Naive thymus-derived CD4-positive, alpha-beta T cell (primary cell): ENCODE measurements at regions not wholly inside any gene's neighbourhood (a gene's known extent, or its start where the extent isn't known, plus 50 kb on each side); places are given as distances from the start of the nearest gene placed in this dataset.

Experiments used
- ATAC-seq: fragments of 150-1000 bp; cut with Tn5 transposase; 2 replicates; pipeline ENCODE4 v1.10.0; 2021; ENCODE audit warnings: mild to moderate bottlenecking, moderate library complexity
- CTCF ChIA-PET: fragments of 350-600 bp; sonication (Branson Sonifier 250); formaldehyde crosslinking; loops from one replicate; lab custom pipeline; 2021; ENCODE audit warnings: antibody characterized with exemption; lab: Charles Lee
- POLR2A ChIA-PET: fragments of 350-600 bp; sonication (Branson Sonifier 250); formaldehyde crosslinking; loops from one replicate; lab custom pipeline; 2021; ENCODE audit warnings: antibody characterized with exemption, inconsistent platforms; lab: Charles Lee
- DNase-seq, 9 donors: peaks; one replicate each; pipeline versions ENCODE4 v3.0.0 to v3.0.0-alpha.2; 2020 to 2022; ENCODE audit warnings: mixed read lengths in 1 of 9
- H3K27ac ChIP-seq: one replicate; pipeline ENCODE4 v1.7.0; 2013; ENCODE audit warnings: mild to moderate bottlenecking, low read depth, low read length, moderate library complexity
- H3K27me3 ChIP-seq, 2 donors: one replicate each; pipeline ENCODE4 v1.7.0; 2013; ENCODE audit warnings: low read length in 2 of 2, mild to moderate bottlenecking in 2 of 2, moderate library complexity in 2 of 2; ENCODE audit not compliant: control insufficient read depth in 2 of 2, insufficient read depth in 2 of 2
- H3K36me3 ChIP-seq, 3 experiments: 1 replicate in 2 of 3; 2 replicates in 1 of 3; pipeline ENCODE4 v1.7.0; 2013; ENCODE audit warnings: low read length in 3 of 3, mild to moderate bottlenecking in 3 of 3, moderate library complexity in 1 of 3; ENCODE audit not compliant: insufficient read depth in 3 of 3, control insufficient read depth in 2 of 3
- H3K4me1 ChIP-seq, 2 donors: one replicate each; pipeline ENCODE4 v1.7.0; 2013; ENCODE audit warnings: low read length in 2 of 2, mild to moderate bottlenecking in 2 of 2, moderate library complexity in 1 of 2; ENCODE audit not compliant: control insufficient read depth in 2 of 2, insufficient read depth in 2 of 2
- H3K4me3 ChIP-seq: 2 replicates; pipeline ENCODE4 v1.7.0; 2013; ENCODE audit warnings: mild to moderate bottlenecking, low read length
- H3K9me3 ChIP-seq, 3 experiments: 1 replicate in 2 of 3; 2 replicates in 1 of 3; pipeline ENCODE4 v1.7.0; 2013; ENCODE audit warnings: low read length in 3 of 3; ENCODE audit not compliant: control insufficient read depth in 2 of 3
- H3K27ac Mint-ChIP-seq, 9 donors: one replicate each; pipeline ENCODE4 v1.8.0; 2020 to 2022; ENCODE audit warnings: mixed read lengths in 9 of 9, mild to moderate bottlenecking in 8 of 9, moderate library complexity in 5 of 9, inconsistent platforms in 2 of 9
- H3K27me3 Mint-ChIP-seq, 5 donors: one replicate each; pipeline ENCODE4 v1.8.0; 2021 to 2022; ENCODE audit warnings: mixed read lengths in 5 of 5, mild to moderate bottlenecking in 1 of 5
- H3K36me3 Mint-ChIP-seq, 5 donors: one replicate each; pipeline ENCODE4 v1.8.0; 2020 to 2022; ENCODE audit warnings: mixed read lengths in 5 of 5, mild to moderate bottlenecking in 3 of 5, inconsistent platforms in 1 of 5
- H3K4me1 Mint-ChIP-seq, 7 donors: one replicate each; pipeline ENCODE4 v1.8.0; 2020 to 2022; ENCODE audit warnings: mixed read lengths in 7 of 7, mild to moderate bottlenecking in 3 of 7, inconsistent platforms in 1 of 7
- H3K4me3 Mint-ChIP-seq, 10 donors: one replicate each; pipeline ENCODE4 v1.8.0; 2020 to 2022; ENCODE audit warnings: mild to moderate bottlenecking in 10 of 10, mixed read lengths in 10 of 10, moderate library complexity in 6 of 10, inconsistent platforms in 2 of 10
- H3K9me3 Mint-ChIP-seq, 11 donors: one replicate each; pipeline ENCODE4 v1.8.0; 2020 to 2022; ENCODE audit warnings: mixed read lengths in 11 of 11, mild to moderate bottlenecking in 4 of 11, inconsistent platforms in 1 of 11, moderate library complexity in 1 of 11
- intact Hi-C, 2 donors: fragments of 100-400 bp; cut with micrococcal nuclease; formaldehyde crosslinking; loops; one replicate each; pipeline ENCODE4 v1.15.1; 2023

DNA sequence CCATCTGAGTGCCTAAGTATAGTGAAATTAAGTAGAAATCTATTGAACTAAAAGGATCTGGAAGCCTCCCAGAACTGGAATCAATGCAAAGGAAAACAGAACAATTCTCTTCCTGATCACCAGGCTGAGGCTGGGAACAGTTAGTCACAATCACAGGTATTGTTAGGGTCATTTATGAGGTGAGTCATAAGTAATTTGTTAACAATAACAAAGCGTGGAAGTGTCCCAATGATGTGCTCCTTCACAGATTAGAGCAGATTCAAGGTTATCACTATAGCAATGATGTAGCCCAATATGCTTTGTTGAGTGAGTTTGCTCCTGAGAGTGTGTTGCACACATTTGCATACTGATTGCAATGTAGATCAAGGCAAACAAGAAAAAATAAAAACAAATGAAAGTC lies 228.1 kb downstream of the ZNF674 start:
- intact Hi-C loops, result no loop called here
- ChIA-PET CTCF (no interaction called here), POLR2A (no interaction called here)
- H3K4me3 ChIP-seq, result no peak overlapping the region
- H3K9me3 Mint-ChIP-seq, result no peaks in the 10 kb centered on the region
- no peaks in the 10 kb centered on the region for H3K36me3 ChIP-seq
- H3K27ac Mint-ChIP-seq, result no peak overlapping the region
- no peaks in the 10 kb centered on the region for H3K27me3 Mint-ChIP-seq
- H3K4me1 ChIP-seq, result peaks cover 7 to 22% of the 10 kb centered on the region in 2 donors
- H3K9me3 ChIP-seq, result no peaks in the 10 kb centered on the region
- no peak overlapping the region for H3K4me3 Mint-ChIP-seq
- peaks cover 7 to 40% (median 24%) of the 10 kb centered on the region in 7 donors for H3K4me1 Mint-ChIP-seq
- peaks cover 0 to 2% (median 0%) of the 10 kb centered on the region in 5 donors for H3K36me3 Mint-ChIP-seq
- no peak for DNase-seq
- no peak overlapping the region for H3K27ac ChIP-seq
- no peaks in the 10 kb centered on the region for H3K27me3 ChIP-seq
- ATAC-seq, result no peak

DNA sequence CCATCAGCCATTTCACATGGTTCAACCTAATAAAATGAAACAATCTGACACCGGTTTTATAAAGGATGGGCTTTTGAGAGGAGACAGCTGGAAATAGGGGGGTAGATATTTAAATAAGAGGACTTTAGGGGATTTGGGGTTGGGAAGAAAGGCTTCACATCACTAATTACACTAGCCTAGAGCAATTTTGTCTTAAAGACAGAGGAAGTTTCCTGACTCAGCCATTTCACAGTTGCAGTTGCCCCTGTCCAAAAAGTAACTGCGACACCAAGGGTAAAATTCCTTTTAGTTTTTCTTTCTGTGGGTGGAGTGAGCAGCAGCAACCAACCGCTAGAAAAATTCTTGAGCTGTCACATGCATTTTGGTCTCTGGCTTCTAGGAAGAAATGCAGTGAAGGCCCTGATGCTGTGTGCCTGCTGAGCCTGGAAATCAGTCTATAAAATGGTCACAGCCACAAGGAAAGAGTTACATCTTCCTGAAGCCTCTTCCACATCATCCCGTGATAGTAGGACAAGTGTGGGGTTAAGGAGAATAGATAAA lies 233.6 kb downstream of the ZNF674 start:
- no peaks in the 10 kb centered on the region for H3K36me3 ChIP-seq
- no peaks in the 10 kb centered on the region for H3K27me3 ChIP-seq
- no peak overlapping the region for H3K4me3 Mint-ChIP-seq
- H3K27me3 Mint-ChIP-seq, result no peaks in the 10 kb centered on the region
- H3K9me3 Mint-ChIP-seq, result peaks cover 0 to 3% (median 0%) of the 10 kb centered on the region in 11 donors
- peaks cover 0 to 13% (median 8%) of the 10 kb centered on the region in 7 donors for H3K4me1 Mint-ChIP-seq
- intact Hi-C loops, result no loop called here
- POLR2A ChIA-PET, result no interaction called here
- ATAC-seq (no peak), DNase-seq (no peak)
- no peaks in the 10 kb centered on the region for H3K9me3 ChIP-seq
- no peaks in the 10 kb centered on the region for H3K4me1 ChIP-seq
- no peak overlapping the region for H3K27ac ChIP-seq
- CTCF ChIA-PET, result no interaction called here
- H3K36me3 Mint-ChIP-seq, result no peaks in the 10 kb centered on the region
- no peak overlapping the region for H3K27ac Mint-ChIP-seq
- no peak overlapping the region for H3K4me3 ChIP-seq

GRCh38 chrX:46310815-46311497 lies 234.3 kb downstream of the ZNF674 start:
- H3K9me3 Mint-ChIP-seq, result peaks cover 0 to 6% (median under 1%) of the 10 kb centered on the region in 11 donors
- Histone ChIP-seq H3K36me3 (no peaks in the 10 kb centered on the region), H3K4me1 (no peaks in the 10 kb centered on the region), H3K4me3 (no peak overlapping the region), H3K27ac (no peak overlapping the region), H3K9me3 (no peaks in the 10 kb centered on the region), H3K27me3 (no peaks in the 10 kb centered on the region)
- CTCF ChIA-PET, result no interaction called here
- POLR2A ChIA-PET, result no interaction called here
- peak overlapping the region in 2 of 10 donors; percentile 12 to 55 for H3K4me3 Mint-ChIP-seq
- no peaks in the 10 kb centered on the region for H3K27me3 Mint-ChIP-seq
- H3K36me3 Mint-ChIP-seq, result no peaks in the 10 kb centered on the region
- intact Hi-C loops, result no loop called here
- DNase-seq (no peak), ATAC-seq (no peak)
- H3K4me1 Mint-ChIP-seq, result peaks cover 0 to 13% (median 8%) of the 10 kb centered on the region in 7 donors
- peak overlapping the region in 1 of 9 donors; percentile 35 for H3K27ac Mint-ChIP-seq

DNA sequence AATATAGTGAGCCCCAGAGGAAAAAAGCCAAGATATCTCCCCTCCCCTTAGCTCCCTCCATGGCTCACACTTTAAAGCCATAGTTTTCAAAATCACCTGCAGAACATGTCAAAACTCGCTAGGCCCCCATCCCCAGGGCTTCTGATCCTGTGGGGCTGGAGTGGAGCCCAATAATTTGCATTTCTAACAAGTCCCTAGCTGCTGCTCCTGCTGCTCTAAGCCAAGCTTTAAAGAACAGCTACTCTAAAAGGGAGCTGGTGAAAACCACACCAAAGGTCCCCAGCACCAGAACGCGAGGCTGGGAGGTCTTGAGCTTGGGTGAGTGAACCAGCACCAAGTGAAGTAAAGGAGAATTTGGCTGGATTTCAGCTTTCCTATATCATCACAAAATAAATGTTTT lies 237.1 kb downstream of the ZNF674 start:
- CTCF ChIA-PET, result no interaction called here
- no peak overlapping the region for H3K27ac Mint-ChIP-seq

DNA sequence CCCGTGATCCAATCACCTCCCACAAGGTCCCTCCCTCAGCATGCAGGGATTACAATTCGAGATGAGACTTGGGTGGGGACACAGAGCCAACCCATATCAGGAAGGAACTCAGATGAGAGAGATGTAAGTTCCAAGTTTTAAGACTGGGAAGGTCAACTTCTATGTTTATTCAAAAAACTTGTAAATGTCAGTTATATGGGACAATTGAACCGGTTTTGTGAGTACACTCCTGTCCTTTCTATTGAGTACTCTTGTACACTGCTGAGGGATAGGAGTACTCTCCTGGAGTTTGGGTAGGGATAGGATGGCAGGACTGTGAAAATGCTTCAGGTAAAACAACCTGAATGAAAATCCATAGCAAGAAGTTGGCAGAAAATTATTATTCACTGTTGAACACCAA lies 239.1 kb downstream of the ZNF674 start:
- H3K4me3 ChIP-seq, result no peak overlapping the region
- ATAC-seq, result no peak
- ChIA-PET POLR2A (no interaction called here), CTCF (no interaction called here)
- H3K27me3 Mint-ChIP-seq, result no peaks in the 10 kb centered on the region
- no peak for DNase-seq
- intact Hi-C loops, result no loop called here
- H3K9me3 Mint-ChIP-seq, result peaks cover 0 to 22% (median 7%) of the 10 kb centered on the region in 11 donors
- no peaks in the 10 kb centered on the region for H3K27me3 ChIP-seq
- no peaks in the 10 kb centered on the region for H3K4me1 ChIP-seq
- no peaks in the 10 kb centered on the region for H3K36me3 ChIP-seq
- H3K4me1 Mint-ChIP-seq, result peaks cover 0 to 9% (median 6%) of the 10 kb centered on the region in 7 donors
- no peak overlapping the region for H3K27ac Mint-ChIP-seq
- H3K27ac ChIP-seq, result no peak overlapping the region
- H3K9me3 ChIP-seq, result no peaks in the 10 kb centered on the region
- no peaks in the 10 kb centered on the region for H3K36me3 Mint-ChIP-seq
- no peak overlapping the region for H3K4me3 Mint-ChIP-seq

More for the DNA sequence above, 237.1 kb downstream of the ZNF674 start:
- Mint-ChIP-seq H3K9me3 (peaks cover 0 to 22% (median 6%) of the 10 kb centered on the region in 11 donors), H3K4me3 (no peak overlapping the region), H3K27me3 (no peaks in the 10 kb centered on the region), H3K36me3 (no peaks in the 10 kb centered on the region), H3K4me1 (peaks cover 0 to 13% (median 8%) of the 10 kb centered on the region in 7 donors)
- no peaks in the 10 kb centered on the region for H3K36me3 ChIP-seq
- H3K27ac ChIP-seq, result no peak overlapping the region
- no peaks in the 10 kb centered on the region for H3K4me1 ChIP-seq
- POLR2A ChIA-PET, result no interaction called here
- no peak for ATAC-seq
- no peaks in the 10 kb centered on the region for H3K9me3 ChIP-seq
- intact Hi-C loops, result no loop called here
- DNase-seq, result no peak
- no peak overlapping the region for H3K4me3 ChIP-seq
- H3K27me3 ChIP-seq, result no peaks in the 10 kb centered on the region

DNA sequence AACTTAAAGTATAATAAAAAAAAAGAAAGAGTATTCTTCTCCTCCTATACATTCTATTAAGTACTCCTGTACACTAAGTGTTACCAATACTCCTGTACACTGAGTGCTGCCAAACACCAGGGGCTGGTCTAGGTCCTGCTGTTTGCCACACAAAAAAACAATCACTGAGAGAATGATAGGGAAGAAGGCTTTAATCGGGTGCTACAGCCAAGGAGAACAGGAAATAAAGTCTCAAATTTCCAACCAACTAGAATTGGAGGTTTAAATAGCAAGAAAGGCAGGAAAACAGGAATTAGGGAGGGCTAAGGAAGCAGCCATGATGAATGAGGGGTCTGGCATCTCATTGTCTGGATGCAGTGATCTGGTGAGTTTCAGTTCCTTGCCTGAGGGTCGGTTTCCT lies 239.8 kb downstream of the ZNF674 start:
- ChIA-PET POLR2A (no interaction called here), CTCF (no interaction called here)
- H3K27ac Mint-ChIP-seq, result no peak overlapping the region
- H3K36me3 ChIP-seq, result no peaks in the 10 kb centered on the region
- H3K4me1 Mint-ChIP-seq, result peaks cover 0 to 4% (median 0%) of the 10 kb centered on the region in 7 donors
- intact Hi-C loops, result no loop called here
- H3K27me3 ChIP-seq, result no peaks in the 10 kb centered on the region
- no peak overlapping the region for H3K4me3 ChIP-seq
- H3K27ac ChIP-seq, result no peak overlapping the region
- DNase-seq, result no peak
- H3K4me3 Mint-ChIP-seq, result no peak overlapping the region
- no peaks in the 10 kb centered on the region for H3K36me3 Mint-ChIP-seq
- H3K4me1 ChIP-seq, result no peaks in the 10 kb centered on the region
- no peaks in the 10 kb centered on the region for H3K9me3 ChIP-seq
- no peak for ATAC-seq
- peaks cover 0 to 22% (median 7%) of the 10 kb centered on the region in 11 donors for H3K9me3 Mint-ChIP-seq
- no peaks in the 10 kb centered on the region for H3K27me3 Mint-ChIP-seq

DNA sequence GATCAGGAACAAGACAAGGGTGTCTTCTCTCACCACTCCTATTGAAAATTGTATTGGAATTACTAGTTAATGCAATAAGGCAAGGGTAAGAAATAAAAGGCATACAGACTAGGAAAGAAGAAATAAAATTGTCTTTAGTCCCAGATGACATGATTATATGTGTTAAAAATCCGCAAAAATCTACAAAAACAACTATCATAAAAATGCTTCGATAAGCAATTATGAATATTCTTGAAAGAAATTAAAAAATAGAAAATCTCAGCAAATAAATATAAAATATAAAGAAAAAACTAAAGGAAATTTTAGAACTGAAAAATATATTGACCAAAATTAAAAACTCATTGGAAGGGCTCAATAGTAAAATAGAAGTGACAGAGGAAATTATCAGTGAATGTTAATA lies 243.3 kb downstream of the ZNF674 start:
- Mint-ChIP-seq H3K4me3 (no peak overlapping the region), H3K27me3 (no peaks in the 10 kb centered on the region), H3K27ac (no peak overlapping the region), H3K36me3 (no peaks in the 10 kb centered on the region), H3K4me1 (no peaks in the 10 kb centered on the region), H3K9me3 (peaks cover 0 to 22% (median 5%) of the 10 kb centered on the region in 11 donors)
- Histone ChIP-seq H3K27me3 (no peaks in the 10 kb centered on the region), H3K36me3 (no peaks in the 10 kb centered on the region), H3K27ac (no peak overlapping the region), H3K4me3 (no peak overlapping the region), H3K9me3 (no peaks in the 10 kb centered on the region), H3K4me1 (no peaks in the 10 kb centered on the region)
- ATAC-seq (no peak), DNase-seq (no peak)
- ChIA-PET POLR2A (no interaction called here), CTCF (no interaction called here)
- intact Hi-C loops, result no loop called here
